ENCODE measurements at regions not wholly inside any gene's neighbourhood (a gene's known extent, or its start where the extent isn't known, plus 50 kb on each side); places are given as distances from the start of the nearest gene placed in this dataset.

DNA sequence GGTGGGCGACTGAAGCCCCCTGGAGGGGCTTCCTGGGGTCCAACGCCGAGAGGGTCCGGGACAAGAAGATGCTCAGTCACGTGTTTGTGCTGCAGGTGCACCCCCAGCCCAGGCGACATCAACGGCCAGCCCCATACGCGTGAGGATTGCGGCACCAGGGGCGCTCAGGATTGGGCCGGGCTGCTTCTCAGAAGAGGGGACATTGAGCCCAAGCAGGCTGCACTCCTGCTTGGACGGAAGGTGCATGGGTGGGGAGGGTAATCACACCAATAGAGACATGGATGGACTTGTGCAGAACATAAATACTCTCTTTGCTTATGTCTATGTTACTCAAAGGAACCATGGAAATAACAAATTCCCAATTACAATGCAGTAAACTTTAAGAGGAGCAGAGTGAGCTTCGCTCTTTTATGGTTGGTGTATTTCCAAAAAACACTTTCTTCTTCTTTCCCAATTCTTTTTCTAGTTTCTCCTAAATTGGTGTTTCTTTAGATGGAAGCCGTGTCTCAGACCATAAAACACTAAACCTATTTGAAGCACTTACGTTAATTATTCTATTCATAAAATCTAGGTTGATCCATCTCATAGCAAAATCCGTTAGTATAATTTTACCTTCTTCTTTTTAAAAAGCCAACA lies 182.7 kb downstream of the GOLGA6L6 start:
- H3K4me3 ChIP-seq (ENCODE audit: low read depth in 1 of 3, low read length in 3 of 3), result no peak overlapping the region
- TF ChIP-seq HNF4A (conservative IDR thresholded peaks at IDR 0.05), result no peak
- 73% methylated on average over 17 of the region's 17 CpGs for WGBS
- H3K36me3 ChIP-seq (ENCODE audit: control insufficient read depth in 4 of 4, insufficient read depth in 3 of 4, low read depth in 1 of 4, low read length in 3 of 4), result no peaks in the 10 kb centered on the region
- DNase-seq (ENCODE audit: low spot score), result no peak
- peaks cover 0 to 7% (median 3%) of the 10 kb centered on the region in 4 donors for H3K4me1 ChIP-seq (ENCODE audit: control insufficient read depth in 4 of 4, insufficient read depth in 4 of 4, low read length in 3 of 4)
- no peak overlapping the region for H3K9ac ChIP-seq (ENCODE audit: low read depth in 1 of 2, low read length in 2 of 2)
- no peak overlapping the region for H3K27ac ChIP-seq (ENCODE audit: low read depth in 1 of 2, low read length in 2 of 2)
- H3K27me3 ChIP-seq (ENCODE audit: control insufficient read depth in 4 of 4, insufficient read depth in 4 of 4, low read length in 3 of 4), result no peaks in the 10 kb centered on the region
- no peaks in the 10 kb centered on the region for H3K9me3 ChIP-seq (ENCODE audit: control insufficient read depth in 4 of 4, low read length in 3 of 4)

DNA sequence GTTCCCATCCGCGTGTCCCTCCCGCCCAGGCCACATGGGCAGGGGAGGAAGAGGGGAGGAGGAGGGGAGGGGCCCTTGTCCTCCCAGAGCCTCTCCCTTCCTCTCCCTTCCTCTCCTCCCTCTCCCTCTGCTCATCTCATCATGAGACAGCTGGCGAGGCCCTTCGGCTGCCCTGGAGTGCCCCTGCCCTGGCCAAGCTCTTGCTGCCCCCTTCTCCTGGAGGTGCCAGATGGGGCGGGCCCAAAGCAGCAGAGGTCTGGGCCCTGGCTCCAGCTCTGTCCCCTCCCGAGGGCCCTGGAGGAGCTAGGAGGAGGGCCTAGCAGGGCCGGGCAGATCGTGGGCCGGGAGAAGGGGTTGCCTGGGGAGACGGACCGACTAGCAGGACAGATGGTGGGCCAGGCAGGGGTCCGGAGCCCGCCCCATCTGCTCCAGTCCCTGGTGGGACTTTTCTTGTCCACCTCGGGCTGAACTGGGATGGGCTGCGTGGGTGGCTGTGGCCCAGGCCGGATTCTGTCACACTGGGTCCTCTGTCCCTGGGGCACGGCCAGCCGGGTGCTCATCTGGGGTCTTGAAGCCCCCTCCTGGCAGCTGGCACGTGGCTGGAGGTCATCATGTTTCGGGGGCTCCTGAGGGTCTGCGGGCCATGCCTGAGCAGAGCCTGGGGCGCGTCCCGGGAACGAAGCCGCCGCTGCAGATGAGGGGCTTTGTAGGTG lies 183.4 kb downstream of the GOLGA6L6 start:
- Histone ChIP-seq H3K36me3 (ENCODE audit: control insufficient read depth in 4 of 4, insufficient read depth in 3 of 4, low read depth in 1 of 4, low read length in 3 of 4) (no peaks in the 10 kb centered on the region), H3K4me1 (ENCODE audit: control insufficient read depth in 4 of 4, insufficient read depth in 4 of 4, low read length in 3 of 4) (peaks cover 0 to 7% (median 3%) of the 10 kb centered on the region in 4 donors), H3K27ac (ENCODE audit: low read depth in 1 of 2, low read length in 2 of 2) (no peak overlapping the region), H3K4me3 (ENCODE audit: low read depth in 1 of 3, low read length in 3 of 3) (no peak overlapping the region), H3K27me3 (ENCODE audit: control insufficient read depth in 4 of 4, insufficient read depth in 4 of 4, low read length in 3 of 4) (no peaks in the 10 kb centered on the region), H3K9ac (ENCODE audit: low read depth in 1 of 2, low read length in 2 of 2) (no peak overlapping the region), H3K9me3 (ENCODE audit: control insufficient read depth in 4 of 4, low read length in 3 of 4) (no peaks in the 10 kb centered on the region)
- DNase-seq (ENCODE audit: low spot score), result no peak
- WGBS, result 80% methylated on average over 28 of the region's 28 CpGs
- no peak for TF ChIP-seq HNF4A (conservative IDR thresholded peaks at IDR 0.05)
- TF ChIP-seq, protein P1, sequence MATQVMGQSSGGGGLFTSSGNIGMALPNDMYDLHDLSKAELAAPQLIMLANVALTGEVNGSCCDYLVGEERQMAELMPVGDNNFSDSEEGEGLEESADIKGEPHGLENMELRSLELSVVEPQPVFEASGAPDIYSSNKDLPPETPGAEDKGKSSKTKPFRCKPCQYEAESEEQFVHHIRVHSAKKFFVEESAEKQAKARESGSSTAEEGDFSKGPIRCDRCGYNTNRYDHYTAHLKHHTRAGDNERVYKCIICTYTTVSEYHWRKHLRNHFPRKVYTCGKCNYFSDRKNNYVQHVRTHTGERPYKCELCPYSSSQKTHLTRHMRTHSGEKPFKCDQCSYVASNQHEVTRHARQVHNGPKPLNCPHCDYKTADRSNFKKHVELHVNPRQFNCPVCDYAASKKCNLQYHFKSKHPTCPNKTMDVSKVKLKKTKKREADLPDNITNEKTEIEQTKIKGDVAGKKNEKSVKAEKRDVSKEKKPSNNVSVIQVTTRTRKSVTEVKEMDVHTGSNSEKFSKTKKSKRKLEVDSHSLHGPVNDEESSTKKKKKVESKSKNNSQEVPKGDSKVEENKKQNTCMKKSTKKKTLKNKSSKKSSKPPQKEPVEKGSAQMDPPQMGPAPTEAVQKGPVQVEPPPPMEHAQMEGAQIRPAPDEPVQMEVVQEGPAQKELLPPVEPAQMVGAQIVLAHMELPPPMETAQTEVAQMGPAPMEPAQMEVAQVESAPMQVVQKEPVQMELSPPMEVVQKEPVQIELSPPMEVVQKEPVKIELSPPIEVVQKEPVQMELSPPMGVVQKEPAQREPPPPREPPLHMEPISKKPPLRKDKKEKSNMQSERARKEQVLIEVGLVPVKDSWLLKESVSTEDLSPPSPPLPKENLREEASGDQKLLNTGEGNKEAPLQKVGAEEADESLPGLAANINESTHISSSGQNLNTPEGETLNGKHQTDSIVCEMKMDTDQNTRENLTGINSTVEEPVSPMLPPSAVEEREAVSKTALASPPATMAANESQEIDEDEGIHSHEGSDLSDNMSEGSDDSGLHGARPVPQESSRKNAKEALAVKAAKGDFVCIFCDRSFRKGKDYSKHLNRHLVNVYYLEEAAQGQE (IDR thresholded peaks at IDR 0.05), result no peak
- TF ChIP-seq SP1 (IDR thresholded peaks at IDR 0.05), result no peak
- TF ChIP-seq GABPA (IDR thresholded peaks at IDR 0.05 in 1 of 2, conservative IDR thresholded peaks at IDR 0.05 in 1 of 2), result no peak
- no peak for TF ChIP-seq FOXA2 (IDR thresholded peaks at IDR 0.05)
- TF ChIP-seq, protein P2, sequence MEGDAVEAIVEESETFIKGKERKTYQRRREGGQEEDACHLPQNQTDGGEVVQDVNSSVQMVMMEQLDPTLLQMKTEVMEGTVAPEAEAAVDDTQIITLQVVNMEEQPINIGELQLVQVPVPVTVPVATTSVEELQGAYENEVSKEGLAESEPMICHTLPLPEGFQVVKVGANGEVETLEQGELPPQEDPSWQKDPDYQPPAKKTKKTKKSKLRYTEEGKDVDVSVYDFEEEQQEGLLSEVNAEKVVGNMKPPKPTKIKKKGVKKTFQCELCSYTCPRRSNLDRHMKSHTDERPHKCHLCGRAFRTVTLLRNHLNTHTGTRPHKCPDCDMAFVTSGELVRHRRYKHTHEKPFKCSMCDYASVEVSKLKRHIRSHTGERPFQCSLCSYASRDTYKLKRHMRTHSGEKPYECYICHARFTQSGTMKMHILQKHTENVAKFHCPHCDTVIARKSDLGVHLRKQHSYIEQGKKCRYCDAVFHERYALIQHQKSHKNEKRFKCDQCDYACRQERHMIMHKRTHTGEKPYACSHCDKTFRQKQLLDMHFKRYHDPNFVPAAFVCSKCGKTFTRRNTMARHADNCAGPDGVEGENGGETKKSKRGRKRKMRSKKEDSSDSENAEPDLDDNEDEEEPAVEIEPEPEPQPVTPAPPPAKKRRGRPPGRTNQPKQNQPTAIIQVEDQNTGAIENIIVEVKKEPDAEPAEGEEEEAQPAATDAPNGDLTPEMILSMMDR (IDR thresholded peaks at IDR 0.05; ENCODE audit: low read depth, low read length, missing input control), result no peak
- TF ChIP-seq NR2F2 (IDR thresholded peaks at IDR 0.05), result no peak

DNA sequence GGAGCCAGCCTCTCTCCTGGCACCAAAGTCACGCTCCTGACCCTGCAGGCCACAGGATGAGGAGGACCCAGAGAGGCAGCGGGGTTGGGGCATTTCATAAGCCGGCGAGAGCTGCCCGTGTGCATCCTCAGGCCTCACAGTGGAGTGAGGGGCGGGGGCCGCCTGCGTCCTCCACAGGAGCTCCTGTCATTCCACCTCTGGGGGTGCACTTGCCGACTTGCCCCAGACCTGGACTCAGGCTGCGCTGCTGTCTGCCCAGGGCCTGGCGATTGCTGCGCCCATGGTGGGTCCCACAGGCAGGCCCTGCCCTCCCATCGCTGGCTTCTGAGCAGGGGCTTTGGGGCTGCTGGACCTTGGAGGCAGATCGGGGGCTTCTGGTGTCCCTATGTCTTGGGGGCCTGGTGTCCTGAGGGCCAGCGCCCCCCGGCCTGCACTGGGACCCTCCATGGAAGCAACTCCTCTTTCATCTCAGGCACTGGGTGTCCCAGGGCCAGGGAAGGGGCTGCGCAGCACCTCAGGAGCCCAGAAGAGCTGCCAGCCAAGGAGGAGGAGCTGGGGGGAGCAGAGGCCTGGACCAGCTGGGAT lies 184.0 kb downstream of the GOLGA6L6 start:
- Histone ChIP-seq H3K9ac (ENCODE audit: low read depth in 1 of 2, low read length in 2 of 2) (no peak overlapping the region), H3K27me3 (ENCODE audit: control insufficient read depth in 4 of 4, insufficient read depth in 4 of 4, low read length in 3 of 4) (peaks cover 0 to under 1% (median 0%) of the 10 kb centered on the region in 4 donors), H3K36me3 (ENCODE audit: control insufficient read depth in 4 of 4, insufficient read depth in 3 of 4, low read depth in 1 of 4, low read length in 3 of 4) (no peaks in the 10 kb centered on the region), H3K27ac (ENCODE audit: low read depth in 1 of 2, low read length in 2 of 2) (no peak overlapping the region), H3K4me3 (ENCODE audit: low read depth in 1 of 3, low read length in 3 of 3) (no peak overlapping the region), H3K4me1 (ENCODE audit: control insufficient read depth in 4 of 4, insufficient read depth in 4 of 4, low read length in 3 of 4) (peaks cover 0 to 7% (median 3%) of the 10 kb centered on the region in 4 donors), H3K9me3 (ENCODE audit: control insufficient read depth in 4 of 4, low read length in 3 of 4) (no peaks in the 10 kb centered on the region)
- WGBS, result 83% methylated on average over 17 of the region's 17 CpGs
- DNase-seq (ENCODE audit: low spot score), result no peak
- TF ChIP-seq, protein P3, sequence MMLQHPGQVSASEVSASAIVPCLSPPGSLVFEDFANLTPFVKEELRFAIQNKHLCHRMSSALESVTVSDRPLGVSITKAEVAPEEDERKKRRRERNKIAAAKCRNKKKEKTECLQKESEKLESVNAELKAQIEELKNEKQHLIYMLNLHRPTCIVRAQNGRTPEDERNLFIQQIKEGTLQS (IDR thresholded peaks at IDR 0.05), result no peak
- TF ChIP-seq NR2F2 (IDR thresholded peaks at IDR 0.05) (no peak), RAD21 (IDR thresholded peaks at IDR 0.05) (no peak), JUND (IDR thresholded peaks at IDR 0.05) (no peak), FOXA2 (IDR thresholded peaks at IDR 0.05) (no peak), TAF1 (conservative IDR thresholded peaks at IDR 0.05) (no peak), YY1 (IDR thresholded peaks at IDR 0.05) (no peak), FOXA1 (IDR thresholded peaks at IDR 0.05) (no peak), HNF4G (IDR thresholded peaks at IDR 0.05) (no peak), RXRA (IDR thresholded peaks at IDR 0.05) (no peak), EGR1 (IDR thresholded peaks at IDR 0.05; ENCODE audit: low read depth in 2 of 2) (no peak), SP1 (IDR thresholded peaks at IDR 0.05) (no peak), HNF4A (conservative IDR thresholded peaks at IDR 0.05) (no peak)
- TF ChIP-seq, protein P2 (IDR thresholded peaks at IDR 0.05; ENCODE audit: low read depth, low read length, missing input control), result no peak

Measured in liver (tissue), 8 donors.